H1 (cell line): ENCODE measurements at regions not wholly inside any gene's neighbourhood (a gene's known extent, or its start where the extent isn't known, plus 50 kb on each side); places are given as distances from the start of the nearest gene placed in this dataset.

ENCODE experiments used
- CTBP2 ChIP-seq: IDR thresholded peaks from 2 replicates; pipeline ENCODE4 v1.7.0; 2011; ENCODE audit warnings: borderline replicate concordance, mild to moderate bottlenecking, moderate library complexity, mixed read lengths, low read length; ENCODE audit not compliant: insufficient read depth, insufficient read length
- RAD21 ChIP-seq, 2 experiments: IDR thresholded peaks in 1 of 2; conservative IDR thresholded peaks in 1 of 2; 2 replicates each; pipeline ENCODE4 v1.6.1; 2011; ENCODE audit warnings: low read depth in 2 of 2, low read length in 2 of 2, improper control_type of control experiment in 1 of 2, inconsistent platforms in 1 of 2, mild to moderate bottlenecking in 1 of 2, moderate library complexity in 1 of 2
- RNF2 ChIP-seq: fragments of 200-900, 300-1000 bp; sonication (generic); IDR thresholded peaks from 2 replicates; pipeline ENCODE4 v1.7.1; 2016; ENCODE audit warnings: borderline replicate concordance, low read depth, mild to moderate bottlenecking, antibody characterized with exemption, low read length; ENCODE audit not compliant: poor library complexity, severe bottlenecking; ENCODE audit errors: missing control alignments
- SIN3A ChIP-seq, 2 experiments: IDR thresholded peaks in 1 of 2; conservative IDR thresholded peaks in 1 of 2; 2 replicates each; pipeline ENCODE4 v1.6.1; 2011 to 2012; ENCODE audit warnings: low read length in 2 of 2, improper control_type of control experiment in 1 of 2, low read depth in 1 of 2, mild to moderate bottlenecking in 1 of 2
- SP4 ChIP-seq: IDR thresholded peaks from 2 replicates; pipeline ENCODE4 v1.6.1; 2012; ENCODE audit warnings: low read length, inconsistent platforms
- YY1 ChIP-seq: IDR thresholded peaks from 2 replicates; pipeline ENCODE4 v1.6.1; 2011; ENCODE audit warnings: low read depth, mild to moderate bottlenecking, low read length

- TF ChIP-seq RNF2: no peak
- no peak for TF ChIP-seq YY1
- TF ChIP-seq RAD21 (IDR thresholded peaks at IDR 0.05 in 1 of 2, conservative IDR thresholded peaks at IDR 0.05 in 1 of 2; ENCODE audit: low read depth in 2 of 2, low read length in 2 of 2): no peak
- no peak for TF ChIP-seq SIN3A (conservative IDR thresholded peaks at IDR 0.05 in 1 of 2, IDR thresholded peaks at IDR 0.05 in 1 of 2; ENCODE audit: low read depth in 1 of 2, low read length in 2 of 2)
- no peak for TF ChIP-seq SP4
- TF ChIP-seq CTBP2: no peak
These were observed 208.9 kb upstream of the COL8A1 start (continued) for GRCh38 chr3:99429502-99429901.
